ENCODE measurements at regions not wholly inside any gene's neighbourhood (a gene's known extent, or its start where the extent isn't known, plus 50 kb on each side); places are given as distances from the start of the nearest gene placed in this dataset.
A peak's percentile ranks its signal among the peaks of the same experiment; 100 is the strongest.

GRCh38 chr1:95437011-95437410, 203.0 kb downstream of the RWDD3 start:
- no peak overlapping the region for H3K4me3 ChIP-seq (ENCODE audit: low read depth, low read length)
- TF ChIP-seq, protein P1, sequence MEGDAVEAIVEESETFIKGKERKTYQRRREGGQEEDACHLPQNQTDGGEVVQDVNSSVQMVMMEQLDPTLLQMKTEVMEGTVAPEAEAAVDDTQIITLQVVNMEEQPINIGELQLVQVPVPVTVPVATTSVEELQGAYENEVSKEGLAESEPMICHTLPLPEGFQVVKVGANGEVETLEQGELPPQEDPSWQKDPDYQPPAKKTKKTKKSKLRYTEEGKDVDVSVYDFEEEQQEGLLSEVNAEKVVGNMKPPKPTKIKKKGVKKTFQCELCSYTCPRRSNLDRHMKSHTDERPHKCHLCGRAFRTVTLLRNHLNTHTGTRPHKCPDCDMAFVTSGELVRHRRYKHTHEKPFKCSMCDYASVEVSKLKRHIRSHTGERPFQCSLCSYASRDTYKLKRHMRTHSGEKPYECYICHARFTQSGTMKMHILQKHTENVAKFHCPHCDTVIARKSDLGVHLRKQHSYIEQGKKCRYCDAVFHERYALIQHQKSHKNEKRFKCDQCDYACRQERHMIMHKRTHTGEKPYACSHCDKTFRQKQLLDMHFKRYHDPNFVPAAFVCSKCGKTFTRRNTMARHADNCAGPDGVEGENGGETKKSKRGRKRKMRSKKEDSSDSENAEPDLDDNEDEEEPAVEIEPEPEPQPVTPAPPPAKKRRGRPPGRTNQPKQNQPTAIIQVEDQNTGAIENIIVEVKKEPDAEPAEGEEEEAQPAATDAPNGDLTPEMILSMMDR (IDR thresholded peaks at IDR 0.05; ENCODE audit: control insufficient read depth, extremely low read depth, insufficient read depth) = no peak
- DNase-seq (ENCODE audit: low read depth) = no peak

GRCh38 chr1:95437781-95438180, 203.8 kb downstream of the RWDD3 start:
- no peak overlapping the region for H3K4me3 ChIP-seq (ENCODE audit: low read depth, low read length)
- DNase-seq (ENCODE audit: low read depth) = no peak
- TF ChIP-seq, protein P1 (IDR thresholded peaks at IDR 0.05; ENCODE audit: control insufficient read depth, extremely low read depth, insufficient read depth) = no peak

GRCh38 chr1:95438218-95438948, 204.4 kb downstream of the RWDD3 start:
- TF ChIP-seq, protein P1 (IDR thresholded peaks at IDR 0.05; ENCODE audit: control insufficient read depth, extremely low read depth, insufficient read depth) = no peak
- no peak for DNase-seq (ENCODE audit: low read depth)

DNA sequence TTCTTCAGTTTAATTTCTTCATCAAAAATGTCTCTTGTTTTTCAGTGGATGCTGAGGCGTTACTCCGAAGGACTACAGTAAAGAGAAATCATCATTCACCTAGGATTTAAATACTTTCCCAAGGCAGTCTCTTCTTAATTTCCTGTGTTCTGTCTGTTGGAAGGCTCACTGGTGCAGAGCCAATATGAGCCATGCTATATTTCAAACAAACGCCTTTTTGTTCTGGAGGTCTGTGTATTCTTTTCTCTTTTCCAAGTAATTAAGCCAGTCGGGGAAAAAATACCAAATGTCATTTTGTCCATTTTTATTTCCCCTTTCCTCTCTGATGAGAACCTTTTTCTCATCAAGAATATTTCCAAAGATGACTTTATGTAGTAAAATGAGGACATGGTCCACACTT, 206.5 kb downstream of the RWDD3 start:
- no peak overlapping the region for H3K4me3 ChIP-seq (ENCODE audit: low read depth, low read length)
- TF ChIP-seq, protein P1 (IDR thresholded peaks at IDR 0.05; ENCODE audit: control insufficient read depth, extremely low read depth, insufficient read depth) = no peak
- DNase-seq (ENCODE audit: low read depth) = no peak

More at GRCh38 chr1:95438218-95438948, 204.4 kb downstream of the RWDD3 start:
- H3K4me3 ChIP-seq (ENCODE audit: low read depth, low read length) = no peak overlapping the region

DNA sequence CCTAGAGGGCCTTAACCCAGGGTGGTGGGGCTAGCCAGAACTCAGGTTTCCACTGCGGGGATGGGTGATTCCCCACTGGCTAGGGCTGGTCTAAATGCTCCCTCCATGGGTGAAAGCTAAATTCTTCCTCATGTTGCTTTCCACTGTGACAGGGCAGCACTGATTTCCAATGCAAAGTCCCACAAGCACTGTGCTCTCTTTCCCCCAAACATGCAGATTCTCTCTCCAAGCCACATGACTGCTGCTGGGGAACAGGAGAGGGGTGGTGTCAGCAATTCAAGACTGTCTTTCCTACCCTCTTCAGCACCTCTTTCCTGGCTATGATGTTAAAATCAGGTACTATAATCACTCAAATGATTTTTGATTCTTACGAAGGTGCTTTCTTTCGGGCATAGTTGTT, 215.5 kb downstream of the RWDD3 start:
- no peak for DNase-seq (ENCODE audit: low read depth)
- TF ChIP-seq, protein P1 (IDR thresholded peaks at IDR 0.05; ENCODE audit: control insufficient read depth, extremely low read depth, insufficient read depth) = no peak
- H3K4me3 ChIP-seq (ENCODE audit: low read depth, low read length) = no peak overlapping the region

- no peak overlapping the region for H3K4me3 ChIP-seq (ENCODE audit: low read depth, low read length)
- DNase-seq (ENCODE audit: low read depth) = peak; percentile 31
- TF ChIP-seq, protein P1 (IDR thresholded peaks at IDR 0.05; ENCODE audit: control insufficient read depth, extremely low read depth, insufficient read depth) = peak; percentile 68
Measured at GRCh38 chr1:95451054-95451453, 217.0 kb downstream of the RWDD3 start.

GRCh38 chr1:95451904-95452303, 217.9 kb downstream of the RWDD3 start:
- DNase-seq (ENCODE audit: low read depth) = no peak
- no peak overlapping the region for H3K4me3 ChIP-seq (ENCODE audit: low read depth, low read length)
- TF ChIP-seq, protein P1 (IDR thresholded peaks at IDR 0.05; ENCODE audit: control insufficient read depth, extremely low read depth, insufficient read depth) = no peak
